Glutamatergic neuron (in vitro differentiated cells): ENCODE measurements at regions not wholly inside any gene's neighbourhood (a gene's known extent, or its start where the extent isn't known, plus 50 kb on each side); places are given as distances from the start of the nearest gene placed in this dataset.
A peak's percentile ranks its signal among the peaks of the same experiment; 100 is the strongest.
"Not testable (repeated sequence)": the region's sequence is repeated elsewhere in the genome, so short reads cannot be mapped to it uniquely, and the experiment has no call there.

Experiments used
- DNase-seq: peaks from one replicate; pipeline ENCODE4 v3.0.0; 2022
- H3K27ac Mint-ChIP-seq: one replicate; pipeline ENCODE4 v1.8.0; 2020; ENCODE audit warnings: mild to moderate bottlenecking, mixed read lengths, inconsistent platforms; ENCODE audit not compliant: unreplicated experiment
- H3K27me3 Mint-ChIP-seq: one replicate; pipeline ENCODE4 v1.8.0; 2020; ENCODE audit warnings: mild to moderate bottlenecking, moderate library complexity, mixed read lengths, inconsistent platforms; ENCODE audit not compliant: unreplicated experiment
- H3K36me3 Mint-ChIP-seq: one replicate; pipeline ENCODE4 v1.8.0; 2020; ENCODE audit warnings: mild to moderate bottlenecking, mixed read lengths, inconsistent platforms; ENCODE audit not compliant: unreplicated experiment
- H3K4me1 Mint-ChIP-seq: one replicate; pipeline ENCODE4 v1.8.0; 2020; ENCODE audit warnings: mild to moderate bottlenecking, low read depth, mixed read lengths, inconsistent platforms; ENCODE audit not compliant: unreplicated experiment
- H3K4me3 Mint-ChIP-seq: one replicate; pipeline ENCODE4 v1.8.0; 2020; ENCODE audit warnings: mild to moderate bottlenecking, mixed read lengths, inconsistent platforms; ENCODE audit not compliant: unreplicated experiment
- H3K9me3 Mint-ChIP-seq: one replicate; pipeline ENCODE4 v1.8.0; 2020; ENCODE audit warnings: mild to moderate bottlenecking, moderate library complexity, mixed read lengths, inconsistent platforms; ENCODE audit not compliant: unreplicated experiment
- TF ChIP-seq, protein P1 (sequence below): fragments of 200-600 bp; sonication (generic); IDR thresholded peaks from one replicate; pipeline ENCODE4 v1.5.0; 2021; ENCODE audit not compliant: partially characterized antibody, unreplicated experiment

DNA sequence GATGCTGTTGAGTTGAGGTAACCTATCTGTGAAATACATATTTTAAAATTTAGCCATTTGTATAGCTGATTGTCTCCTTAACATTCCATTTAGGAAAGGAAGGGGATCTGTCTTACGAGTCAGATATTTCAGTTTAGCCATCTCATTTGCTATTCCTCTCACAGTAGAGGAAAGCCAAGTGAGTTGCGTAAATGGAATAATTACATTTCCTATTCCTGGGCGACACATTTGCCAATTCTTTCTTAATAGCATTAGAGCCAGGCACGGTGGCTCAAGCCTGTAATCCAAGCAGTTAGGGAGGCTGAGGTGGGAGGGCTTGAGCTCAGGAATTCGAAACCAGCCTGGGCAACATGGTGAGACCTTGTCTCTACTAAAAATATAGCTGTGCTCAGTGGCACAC lies 116.3 kb downstream of the TMX1 start:
- Mint-ChIP-seq H3K4me1 (no peaks in the 10 kb centered on the region), H3K27ac (no peak overlapping the region), H3K36me3 (no peaks in the 10 kb centered on the region), H3K27me3 (no peaks in the 10 kb centered on the region), H3K9me3 (peaks cover 2% of the 10 kb centered on the region), H3K4me3 (no peak overlapping the region)
- TF ChIP-seq, protein P1, sequence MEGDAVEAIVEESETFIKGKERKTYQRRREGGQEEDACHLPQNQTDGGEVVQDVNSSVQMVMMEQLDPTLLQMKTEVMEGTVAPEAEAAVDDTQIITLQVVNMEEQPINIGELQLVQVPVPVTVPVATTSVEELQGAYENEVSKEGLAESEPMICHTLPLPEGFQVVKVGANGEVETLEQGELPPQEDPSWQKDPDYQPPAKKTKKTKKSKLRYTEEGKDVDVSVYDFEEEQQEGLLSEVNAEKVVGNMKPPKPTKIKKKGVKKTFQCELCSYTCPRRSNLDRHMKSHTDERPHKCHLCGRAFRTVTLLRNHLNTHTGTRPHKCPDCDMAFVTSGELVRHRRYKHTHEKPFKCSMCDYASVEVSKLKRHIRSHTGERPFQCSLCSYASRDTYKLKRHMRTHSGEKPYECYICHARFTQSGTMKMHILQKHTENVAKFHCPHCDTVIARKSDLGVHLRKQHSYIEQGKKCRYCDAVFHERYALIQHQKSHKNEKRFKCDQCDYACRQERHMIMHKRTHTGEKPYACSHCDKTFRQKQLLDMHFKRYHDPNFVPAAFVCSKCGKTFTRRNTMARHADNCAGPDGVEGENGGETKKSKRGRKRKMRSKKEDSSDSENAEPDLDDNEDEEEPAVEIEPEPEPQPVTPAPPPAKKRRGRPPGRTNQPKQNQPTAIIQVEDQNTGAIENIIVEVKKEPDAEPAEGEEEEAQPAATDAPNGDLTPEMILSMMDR: no peak
- no peak for DNase-seq

DNA sequence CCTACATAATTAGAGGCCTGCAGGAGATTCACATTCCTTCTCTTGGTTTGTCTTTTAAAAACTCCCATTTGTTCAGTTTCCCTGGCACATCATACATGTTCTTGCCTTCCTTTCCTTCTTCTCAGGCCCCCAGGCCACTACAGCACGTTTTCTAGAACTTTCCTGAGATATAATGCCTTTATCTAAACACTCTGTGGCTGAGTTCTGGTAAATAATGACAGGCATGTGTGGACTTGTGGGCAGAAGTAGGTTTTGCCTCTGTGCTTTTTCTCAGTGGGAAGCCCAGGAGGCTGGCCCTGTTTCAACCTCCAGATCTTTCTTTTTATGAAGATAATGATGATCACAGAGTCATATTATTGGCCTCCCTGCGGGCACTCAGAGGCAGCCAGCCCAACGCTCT lies 117.2 kb downstream of the TMX1 start:
- peaks cover 2% of the 10 kb centered on the region for H3K9me3 Mint-ChIP-seq
- no peak overlapping the region for H3K27ac Mint-ChIP-seq
- no peak for DNase-seq
- TF ChIP-seq, protein P1: no peak
- no peak overlapping the region for H3K4me3 Mint-ChIP-seq
- H3K4me1 Mint-ChIP-seq: no peaks in the 10 kb centered on the region
- H3K27me3 Mint-ChIP-seq: no peaks in the 10 kb centered on the region
- H3K36me3 Mint-ChIP-seq: no peaks in the 10 kb centered on the region

DNA sequence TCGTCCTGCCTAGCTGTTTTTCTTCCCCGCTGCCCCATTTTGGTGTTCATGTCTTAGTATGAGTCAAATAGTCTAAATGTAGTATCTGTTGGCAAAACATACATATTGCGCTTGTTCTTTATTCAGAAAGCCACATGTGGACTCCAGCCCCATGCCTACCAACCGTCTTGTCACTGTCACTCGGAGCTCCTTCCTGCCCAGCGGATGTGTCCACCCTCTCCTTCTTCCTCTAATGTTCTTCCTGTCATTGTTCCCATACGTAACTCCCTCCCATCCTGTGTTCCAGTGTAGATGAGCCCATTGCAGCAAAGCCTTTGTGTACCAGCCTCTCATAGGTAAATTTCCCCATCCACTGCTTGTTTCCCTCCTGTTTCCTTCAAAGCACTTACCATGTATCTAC lies 120.5 kb downstream of the TMX1 start:
- H3K4me1 Mint-ChIP-seq: no peaks in the 10 kb centered on the region
- no peak overlapping the region for H3K4me3 Mint-ChIP-seq
- no peak overlapping the region for H3K27ac Mint-ChIP-seq
- TF ChIP-seq, protein P1: no peak
- peaks cover 2% of the 10 kb centered on the region for H3K9me3 Mint-ChIP-seq
- no peak for DNase-seq
- H3K27me3 Mint-ChIP-seq: no peaks in the 10 kb centered on the region
- H3K36me3 Mint-ChIP-seq: no peaks in the 10 kb centered on the region

DNA sequence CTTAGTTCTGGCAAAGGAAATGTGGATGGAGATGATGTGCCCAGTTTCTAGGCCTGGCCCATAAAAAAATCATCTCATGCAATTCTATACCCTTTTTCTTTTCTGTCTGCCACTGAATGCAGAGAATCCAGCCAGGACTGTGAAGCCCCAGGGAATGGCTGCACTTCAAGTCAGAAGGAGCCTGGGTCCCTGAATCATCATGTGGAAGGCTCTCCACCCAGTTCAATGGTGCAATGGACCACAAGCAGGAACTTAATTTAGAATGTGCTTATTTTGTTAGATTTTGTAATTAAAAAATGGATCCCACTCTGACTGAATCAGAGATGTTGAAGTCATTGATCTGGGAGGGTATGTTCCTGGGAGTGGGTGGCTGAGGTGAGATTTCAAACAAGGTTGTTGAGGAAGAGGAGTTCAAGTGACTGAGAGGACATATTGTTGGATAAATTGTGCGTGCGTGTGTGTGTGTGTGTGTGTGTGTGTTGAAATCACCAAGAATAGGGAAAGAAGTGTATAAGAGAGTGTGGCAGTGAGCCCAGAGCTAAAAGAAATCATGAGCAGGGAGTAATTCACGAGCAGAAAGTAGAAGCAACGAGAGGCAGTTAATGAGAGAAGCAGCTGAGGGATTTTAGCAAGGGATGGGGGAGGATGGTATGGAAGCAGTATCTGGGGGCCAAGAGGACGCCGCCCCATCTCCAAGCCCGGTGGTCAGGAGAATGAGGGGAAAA lies 125.4 kb downstream of the TMX1 start:
- H3K4me1 Mint-ChIP-seq: peaks cover 5% of the 10 kb centered on the region
- no peaks in the 10 kb centered on the region for H3K27me3 Mint-ChIP-seq
- H3K9me3 Mint-ChIP-seq: peaks cover 3% of the 10 kb centered on the region
- no peak overlapping the region for H3K27ac Mint-ChIP-seq
- no peak overlapping the region for H3K4me3 Mint-ChIP-seq
- TF ChIP-seq, protein P1: no peak
- no peak for DNase-seq
- H3K36me3 Mint-ChIP-seq: no peaks in the 10 kb centered on the region

DNA sequence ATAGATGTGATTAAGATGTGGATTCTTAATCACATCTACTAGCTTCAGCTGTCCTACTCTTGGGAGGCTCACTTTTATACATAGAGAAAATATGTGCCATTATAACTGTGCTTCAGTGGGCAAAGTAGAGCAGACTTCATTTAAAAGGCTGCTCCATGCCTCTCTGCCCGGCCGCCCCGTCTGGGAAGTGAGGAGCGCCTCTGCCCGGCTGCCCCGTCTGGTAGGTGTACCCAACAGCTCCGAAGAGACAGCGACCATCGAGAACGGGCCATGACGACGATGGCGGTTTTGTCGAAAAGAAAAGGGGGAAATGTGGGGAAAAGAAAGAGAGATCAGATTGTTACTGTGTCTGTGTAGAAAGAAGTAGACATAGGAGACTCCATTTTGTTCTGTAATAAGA lies 126.4 kb downstream of the TMX1 start:
- not testable (repeated sequence) for H3K36me3 Mint-ChIP-seq, H3K27ac Mint-ChIP-seq, DNase-seq, H3K27me3 Mint-ChIP-seq, H3K4me3 Mint-ChIP-seq, H3K9me3 Mint-ChIP-seq
- peaks cover 12% of the 10 kb centered on the region for H3K4me1 Mint-ChIP-seq

DNA sequence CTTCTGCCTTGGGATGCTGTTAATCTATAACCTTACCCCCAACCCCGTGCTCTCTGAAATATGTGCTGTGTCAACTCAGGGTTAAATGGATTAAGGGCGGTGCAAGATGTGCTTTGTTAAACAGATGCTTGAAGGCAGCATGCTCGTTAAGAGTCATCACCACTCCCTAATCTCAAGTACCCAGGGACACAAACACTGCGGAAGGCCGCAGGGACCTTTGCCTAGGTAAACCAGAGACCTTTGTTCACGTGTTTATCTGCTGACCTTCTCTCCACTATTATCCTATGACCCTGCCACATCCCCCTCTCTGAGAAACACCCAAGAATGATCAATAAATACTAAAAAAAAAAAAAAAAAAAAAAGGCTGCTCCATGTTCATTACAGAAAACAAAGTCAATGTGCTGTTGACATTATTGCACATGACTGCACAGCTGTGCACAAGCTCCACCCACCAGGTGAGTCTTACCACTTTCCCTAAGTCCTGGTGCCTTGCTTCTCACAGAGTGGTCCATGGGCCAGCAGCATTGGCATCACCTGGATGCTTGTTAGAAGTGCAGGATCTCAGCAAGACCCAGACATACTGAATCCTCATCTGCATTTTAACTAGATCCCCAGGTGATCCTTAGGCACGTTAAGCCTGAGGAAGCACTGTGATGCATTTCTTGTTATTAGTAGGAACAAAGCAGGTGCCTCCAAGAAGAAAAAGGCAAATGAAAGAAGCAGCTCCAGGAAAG lies 127.0 kb downstream of the TMX1 start:
- H3K9me3 Mint-ChIP-seq, H3K27me3 Mint-ChIP-seq, DNase-seq, H3K36me3 Mint-ChIP-seq, H3K27ac Mint-ChIP-seq: not testable (repeated sequence)
- H3K4me3 Mint-ChIP-seq: peak overlapping the region; percentile 21
- peaks cover 12% of the 10 kb centered on the region for H3K4me1 Mint-ChIP-seq
